ENCODE measurements at regions not wholly inside any gene's neighbourhood (a gene's known extent, or its start where the extent isn't known, plus 50 kb on each side); places are given as distances from the start of the nearest gene placed in this dataset.

GRCh38 chr1:222247081-222247480 is 300.8 kb downstream of the HHIPL2 start:
- POLR2A ChIA-PET: no interaction called here
- Histone ChIP-seq H3K9me3 (no peaks in the 10 kb centered on the region), H3K36me3 (ENCODE audit: control insufficient read depth, insufficient read depth, low read length) (no peaks in the 10 kb centered on the region), H3K4me1 (no peaks in the 10 kb centered on the region), H3K27me3 (replicated peaks; ENCODE audit: control insufficient read depth, insufficient read depth, low read length) (no peaks in the 10 kb centered on the region), H3K4me3 (ENCODE audit: low read depth, low read length) (no peak overlapping the region)
- Mint-ChIP-seq H3K27ac (ENCODE audit: unreplicated experiment) (no peak overlapping the region), H3K9me3 (ENCODE audit: unreplicated experiment) (no peaks in the 10 kb centered on the region), H3K4me1 (ENCODE audit: low read depth, unreplicated experiment) (no peaks in the 10 kb centered on the region), H3K27me3 (ENCODE audit: insufficient read depth, unreplicated experiment) (peaks cover 2% of the 10 kb centered on the region), H3K36me3 (ENCODE audit: insufficient read depth, unreplicated experiment) (no peaks in the 10 kb centered on the region), H3K4me3 (ENCODE audit: unreplicated experiment) (no peak overlapping the region)
- intact Hi-C loops (cut with micrococcal nuclease; ENCODE audit: unreplicated experiment): no loop called here
- CTCF ChIA-PET: no interaction called here
- BruUV-seq (replicated peaks): no TSS peak
- TF ChIP-seq, protein P1, sequence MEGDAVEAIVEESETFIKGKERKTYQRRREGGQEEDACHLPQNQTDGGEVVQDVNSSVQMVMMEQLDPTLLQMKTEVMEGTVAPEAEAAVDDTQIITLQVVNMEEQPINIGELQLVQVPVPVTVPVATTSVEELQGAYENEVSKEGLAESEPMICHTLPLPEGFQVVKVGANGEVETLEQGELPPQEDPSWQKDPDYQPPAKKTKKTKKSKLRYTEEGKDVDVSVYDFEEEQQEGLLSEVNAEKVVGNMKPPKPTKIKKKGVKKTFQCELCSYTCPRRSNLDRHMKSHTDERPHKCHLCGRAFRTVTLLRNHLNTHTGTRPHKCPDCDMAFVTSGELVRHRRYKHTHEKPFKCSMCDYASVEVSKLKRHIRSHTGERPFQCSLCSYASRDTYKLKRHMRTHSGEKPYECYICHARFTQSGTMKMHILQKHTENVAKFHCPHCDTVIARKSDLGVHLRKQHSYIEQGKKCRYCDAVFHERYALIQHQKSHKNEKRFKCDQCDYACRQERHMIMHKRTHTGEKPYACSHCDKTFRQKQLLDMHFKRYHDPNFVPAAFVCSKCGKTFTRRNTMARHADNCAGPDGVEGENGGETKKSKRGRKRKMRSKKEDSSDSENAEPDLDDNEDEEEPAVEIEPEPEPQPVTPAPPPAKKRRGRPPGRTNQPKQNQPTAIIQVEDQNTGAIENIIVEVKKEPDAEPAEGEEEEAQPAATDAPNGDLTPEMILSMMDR (IDR thresholded peaks at IDR 0.05; ENCODE audit: insufficient read depth in 1 of 2, low read depth in 1 of 2, low read length in 1 of 2, severe bottlenecking in 1 of 2, unreplicated experiment in 1 of 2): no peak
- DNase-seq: no peak

DNA sequence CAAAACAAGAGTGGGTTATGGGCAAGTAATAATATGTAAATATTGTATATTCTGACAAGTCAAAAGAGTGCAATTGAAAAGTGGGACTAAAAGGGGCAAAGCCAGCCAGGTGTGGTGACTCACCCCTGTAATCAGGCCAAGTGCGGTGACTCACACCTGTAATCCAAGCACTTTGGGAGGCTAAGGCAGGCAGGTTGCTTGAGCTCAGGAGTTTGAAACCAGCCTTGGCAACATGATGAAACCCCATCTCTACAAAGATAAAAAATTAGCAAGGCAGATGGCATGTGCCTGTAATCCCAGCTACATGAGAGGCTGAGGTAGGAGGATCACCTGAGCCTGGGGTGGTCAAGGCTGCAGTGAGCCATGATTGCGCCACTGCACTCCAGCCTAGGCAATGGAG is 304.0 kb downstream of the HHIPL2 start:
- peaks cover 2% of the 10 kb centered on the region for H3K27me3 Mint-ChIP-seq (ENCODE audit: insufficient read depth, unreplicated experiment)
- no peak overlapping the region for H3K4me3 Mint-ChIP-seq (ENCODE audit: unreplicated experiment)
- H3K27me3 ChIP-seq (replicated peaks; ENCODE audit: control insufficient read depth, insufficient read depth, low read length): no peaks in the 10 kb centered on the region
- DNase-seq: no peak
- ChIA-PET CTCF (no interaction called here), POLR2A (no interaction called here)
- intact Hi-C loops (cut with micrococcal nuclease; ENCODE audit: unreplicated experiment): no loop called here
- H3K27ac Mint-ChIP-seq (ENCODE audit: unreplicated experiment): no peak overlapping the region
- no peaks in the 10 kb centered on the region for H3K36me3 Mint-ChIP-seq (ENCODE audit: insufficient read depth, unreplicated experiment)
- no peaks in the 10 kb centered on the region for H3K36me3 ChIP-seq (ENCODE audit: control insufficient read depth, insufficient read depth, low read length)
- TF ChIP-seq, protein P1 (IDR thresholded peaks at IDR 0.05; ENCODE audit: insufficient read depth in 1 of 2, low read depth in 1 of 2, low read length in 1 of 2, severe bottlenecking in 1 of 2, unreplicated experiment in 1 of 2): no peak
- no TSS peak for BruUV-seq (replicated peaks)
- H3K4me3 ChIP-seq (ENCODE audit: low read depth, low read length): no peak overlapping the region
- no peaks in the 10 kb centered on the region for H3K9me3 ChIP-seq
- H3K9me3 Mint-ChIP-seq (ENCODE audit: unreplicated experiment): no peaks in the 10 kb centered on the region
- no peaks in the 10 kb centered on the region for H3K4me1 ChIP-seq
- H3K4me1 Mint-ChIP-seq (ENCODE audit: low read depth, unreplicated experiment): no peaks in the 10 kb centered on the region

DNA sequence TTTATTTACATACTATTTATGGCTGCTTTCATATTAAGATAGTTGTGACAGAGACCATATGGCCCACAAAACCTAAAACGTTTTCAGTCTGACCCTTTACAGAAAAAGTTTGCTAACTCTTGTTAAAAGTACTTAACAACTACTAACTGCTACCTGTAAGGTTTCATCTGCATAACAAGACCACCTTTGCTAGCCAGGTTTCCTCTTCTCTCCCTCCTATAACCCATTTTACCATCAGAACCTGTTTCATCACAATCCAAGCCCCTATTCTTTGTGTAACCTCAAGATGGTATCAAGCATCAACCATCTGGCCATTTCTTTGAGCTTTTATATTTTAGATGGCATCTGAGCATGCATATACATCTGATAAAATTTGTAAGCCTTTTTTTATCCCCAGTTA is 305.4 kb downstream of the HHIPL2 start:
- no peaks in the 10 kb centered on the region for H3K4me1 Mint-ChIP-seq (ENCODE audit: low read depth, unreplicated experiment)
- Histone ChIP-seq H3K9me3 (no peaks in the 10 kb centered on the region), H3K27me3 (replicated peaks; ENCODE audit: control insufficient read depth, insufficient read depth, low read length) (no peaks in the 10 kb centered on the region), H3K4me1 (no peaks in the 10 kb centered on the region), H3K4me3 (ENCODE audit: low read depth, low read length) (no peak overlapping the region), H3K36me3 (ENCODE audit: control insufficient read depth, insufficient read depth, low read length) (no peaks in the 10 kb centered on the region)
- DNase-seq: no peak
- ChIA-PET POLR2A (no interaction called here), CTCF (no interaction called here)
- H3K9me3 Mint-ChIP-seq (ENCODE audit: unreplicated experiment): no peaks in the 10 kb centered on the region
- TF ChIP-seq, protein P1 (IDR thresholded peaks at IDR 0.05; ENCODE audit: insufficient read depth in 1 of 2, low read depth in 1 of 2, low read length in 1 of 2, severe bottlenecking in 1 of 2, unreplicated experiment in 1 of 2): no peak
- H3K27ac Mint-ChIP-seq (ENCODE audit: unreplicated experiment): no peak overlapping the region
- H3K4me3 Mint-ChIP-seq (ENCODE audit: unreplicated experiment): no peak overlapping the region
- no TSS peak for BruUV-seq (replicated peaks)
- intact Hi-C loops (cut with micrococcal nuclease; ENCODE audit: unreplicated experiment): no loop called here
- peaks cover 2% of the 10 kb centered on the region for H3K27me3 Mint-ChIP-seq (ENCODE audit: insufficient read depth, unreplicated experiment)
- no peaks in the 10 kb centered on the region for H3K36me3 Mint-ChIP-seq (ENCODE audit: insufficient read depth, unreplicated experiment)

Measured in Caco-2 (cell line).